Amniotic epithelial cell (primary cell): ENCODE measurements at regions not wholly inside any gene's neighbourhood (a gene's known extent, or its start where the extent isn't known, plus 50 kb on each side); places are given as distances from the start of the nearest gene placed in this dataset.

ENCODE experiments used
- DNase-seq: peaks from one replicate; pipeline ENCODE4 v3.0.0-alpha.2; 2010; ENCODE audit warnings: low read depth

GRCh38 chr15:93200081-93200836 is 111.2 kb upstream of the RGMA start:
- no peak for DNase-seq

- DNase-seq, result no peak
Observed at GRCh38 chr15:93196135-93196670, 107.2 kb upstream of the RGMA start.

DNA sequence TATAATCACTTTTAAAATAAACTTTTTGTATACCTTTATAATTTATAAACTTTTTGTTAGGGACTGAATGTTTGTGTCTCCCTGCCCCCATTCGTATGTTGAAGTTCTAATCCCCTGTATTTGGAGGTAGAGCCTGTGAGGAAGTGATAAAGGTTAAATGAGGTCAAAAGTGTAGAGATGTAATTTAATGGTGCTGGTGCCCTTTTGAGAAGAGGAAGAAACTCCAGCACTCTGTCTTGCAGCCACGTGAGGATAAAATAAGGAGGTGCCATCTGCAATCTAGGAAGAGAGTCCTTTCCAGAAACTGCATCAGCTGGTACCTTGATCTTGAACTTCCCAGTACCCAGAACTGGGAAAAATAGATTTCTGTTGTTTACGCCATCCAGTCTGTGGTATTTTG is 106.1 kb upstream of the RGMA start:
- no peak for DNase-seq

- no peak for DNase-seq
Observed at GRCh38 chr15:93190238-93190637, 101.2 kb upstream of the RGMA start.

DNA sequence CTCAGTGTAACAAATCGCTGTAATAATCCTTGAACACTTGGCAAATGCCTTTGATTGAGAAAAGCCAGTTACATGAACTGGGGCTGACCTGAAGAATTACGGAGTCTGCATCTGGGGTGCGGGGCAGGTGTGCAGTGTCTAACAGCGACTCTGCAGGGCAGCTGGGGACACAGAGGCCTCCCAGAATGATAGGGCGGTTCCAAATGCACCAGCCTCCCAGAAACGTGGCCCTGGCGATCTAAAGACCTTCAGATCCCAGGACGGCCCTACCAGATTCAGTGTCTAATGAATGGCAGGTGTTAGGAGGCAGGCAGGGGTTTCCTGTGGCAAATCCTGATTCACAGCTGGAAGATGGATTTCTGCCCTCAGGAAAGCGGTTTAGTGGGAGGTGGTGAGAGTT is 100.5 kb upstream of the RGMA start:
- no peak for DNase-seq

DNA sequence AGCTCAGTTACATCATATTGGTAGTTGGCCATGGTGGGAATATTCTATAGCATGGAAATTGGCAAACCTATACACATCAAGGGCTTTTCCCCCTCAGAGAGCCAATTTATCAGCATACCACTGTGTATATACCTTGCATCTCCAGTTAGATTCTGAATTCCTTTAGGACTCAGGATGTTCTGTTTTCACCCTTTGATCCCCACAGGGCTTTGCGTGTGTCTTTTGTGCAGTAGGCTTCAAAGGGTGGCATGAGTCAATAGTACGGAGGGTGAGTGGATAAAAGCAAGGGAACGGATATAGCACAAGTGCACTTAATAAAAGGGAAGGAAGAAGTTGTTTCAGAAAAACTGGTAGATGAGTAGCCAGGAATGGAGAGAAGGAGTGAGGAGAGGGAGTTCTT is 99.2 kb upstream of the RGMA start:
- DNase-seq, result no peak

GRCh38 chr15:93185796-93186195 is 96.8 kb upstream of the RGMA start:
- DNase-seq, result no peak

DNA sequence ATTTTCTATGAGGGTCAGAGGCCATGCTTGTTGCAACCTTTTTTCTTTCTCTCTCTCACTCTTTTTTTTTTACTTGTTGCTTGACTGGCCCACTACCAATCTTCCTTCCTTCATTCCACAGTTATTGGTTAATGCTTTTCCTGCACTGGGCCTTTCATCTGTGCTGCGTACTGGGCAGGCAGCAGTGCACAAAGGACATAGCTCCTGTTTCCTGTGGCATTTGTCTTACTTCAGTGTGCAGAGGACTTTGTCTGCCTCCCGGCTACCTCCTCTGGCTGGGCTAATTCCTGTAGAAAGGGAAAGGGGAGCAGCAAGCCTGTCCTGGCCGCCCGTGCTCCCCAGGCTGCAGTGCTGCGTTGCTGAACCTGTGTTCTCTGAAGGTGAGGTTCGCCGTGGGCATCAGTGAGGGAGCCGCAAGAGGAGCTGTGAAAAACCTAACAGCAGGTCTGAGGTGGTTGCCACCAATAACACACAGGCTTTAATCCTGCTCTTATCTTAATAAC is 93.7 kb upstream of the RGMA start:
- DNase-seq, result no peak

GRCh38 chr15:93180656-93181055 is 91.6 kb upstream of the RGMA start:
- DNase-seq, result no peak

DNA sequence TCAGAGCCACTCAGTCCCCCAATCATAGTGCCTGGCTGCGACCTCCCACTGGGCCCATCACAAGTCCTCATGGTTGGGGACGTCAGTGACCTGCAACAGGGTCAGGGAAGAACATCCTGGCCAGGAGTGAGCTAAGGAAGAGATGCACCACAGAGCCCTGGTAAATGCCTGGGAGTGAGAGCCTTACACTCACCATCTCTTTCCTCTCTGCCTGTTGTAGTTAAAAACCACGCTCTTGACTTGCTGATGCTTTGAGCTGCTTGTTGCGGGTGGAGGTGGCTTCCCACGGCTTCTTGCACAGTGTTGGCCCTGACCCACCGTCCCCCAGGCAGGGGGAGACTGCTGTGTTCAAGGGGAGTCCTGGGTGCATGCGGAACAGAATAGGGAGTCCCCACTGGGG is 91.1 kb upstream of the RGMA start:
- no peak for DNase-seq

GRCh38 chr15:93179700-93180102 is 90.7 kb upstream of the RGMA start:
- DNase-seq, result no peak

DNA sequence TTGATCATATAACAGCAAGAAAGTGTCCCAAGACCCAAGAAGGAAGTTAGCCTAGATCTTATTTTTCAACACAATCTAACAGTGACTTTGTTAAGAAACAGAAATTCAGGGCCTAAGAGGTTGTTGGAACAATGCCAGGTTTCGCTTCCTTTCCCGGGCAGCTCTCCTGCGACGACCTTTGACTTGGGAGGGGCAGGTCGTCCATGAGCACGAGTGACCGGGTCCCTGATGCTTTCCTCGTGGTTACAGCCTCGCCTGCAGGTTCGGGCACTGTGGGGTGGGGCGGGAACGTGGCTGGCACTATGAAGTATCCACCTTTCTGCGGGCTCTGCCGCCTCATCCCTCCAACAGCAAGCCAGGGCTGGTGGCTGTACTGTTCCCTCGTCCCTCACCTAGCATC is 90.1 kb upstream of the RGMA start:
- DNase-seq, result no peak

GRCh38 chr15:93178371-93178770 is 89.4 kb upstream of the RGMA start:
- DNase-seq, result no peak

DNA sequence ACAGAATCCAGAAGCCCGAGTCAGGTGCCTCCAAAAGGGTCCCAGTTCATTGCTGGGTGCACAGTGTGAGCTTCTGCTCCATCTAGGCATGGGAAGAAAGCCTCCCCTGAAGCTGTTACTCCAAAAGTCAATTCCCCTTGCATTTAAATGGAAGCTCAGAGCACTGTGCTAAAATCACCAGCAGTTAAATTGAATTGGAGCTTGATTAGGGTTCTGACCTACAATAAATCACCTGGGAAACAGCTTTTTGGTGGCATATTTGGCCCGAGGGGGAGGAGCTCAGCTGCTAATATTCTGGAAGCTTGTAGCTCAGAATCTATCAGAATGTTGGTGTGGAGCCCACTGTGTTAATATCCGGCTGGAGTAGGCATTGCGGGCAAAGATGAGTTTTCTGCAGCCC is 87.1 kb upstream of the RGMA start:
- DNase-seq, result no peak

DNA sequence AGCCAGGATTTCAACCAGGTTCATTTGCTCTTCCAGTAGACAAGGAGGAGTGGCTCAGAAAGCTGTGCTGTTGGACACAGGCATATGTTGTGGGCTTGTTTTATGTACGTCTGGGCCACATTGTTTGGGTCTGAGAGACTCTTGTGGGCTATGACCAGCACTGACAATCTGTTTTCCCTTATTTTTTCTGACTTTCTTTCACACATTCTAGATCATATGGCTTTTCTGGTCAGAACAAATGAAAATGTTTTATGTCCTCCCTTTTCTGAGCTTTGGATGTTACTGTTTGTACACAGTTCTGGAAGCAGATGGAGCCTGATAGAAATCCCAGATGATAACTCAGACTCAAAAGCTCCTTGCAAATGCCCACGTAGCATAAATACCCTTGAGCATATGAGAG is 85.8 kb upstream of the RGMA start:
- no peak for DNase-seq

DNA sequence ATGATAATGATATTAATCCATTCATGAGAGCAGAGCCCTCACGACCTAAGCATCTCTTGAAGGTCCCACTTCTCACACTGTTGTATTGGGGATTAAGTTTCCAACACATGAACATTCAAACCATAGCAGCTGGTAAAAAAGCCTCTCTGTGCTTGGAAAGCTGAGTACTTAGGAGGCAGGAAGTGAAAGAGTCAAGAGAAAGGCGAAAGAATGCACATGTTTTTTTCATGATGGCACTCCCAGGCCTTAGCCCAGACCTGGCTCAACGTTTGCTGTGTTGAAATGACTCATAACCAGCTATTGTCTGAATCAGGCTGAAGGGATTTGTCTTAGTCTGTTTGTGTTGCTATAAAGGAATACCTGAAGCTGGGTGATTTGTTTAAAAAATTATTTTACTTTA is 84.4 kb upstream of the RGMA start:
- no peak for DNase-seq

DNA sequence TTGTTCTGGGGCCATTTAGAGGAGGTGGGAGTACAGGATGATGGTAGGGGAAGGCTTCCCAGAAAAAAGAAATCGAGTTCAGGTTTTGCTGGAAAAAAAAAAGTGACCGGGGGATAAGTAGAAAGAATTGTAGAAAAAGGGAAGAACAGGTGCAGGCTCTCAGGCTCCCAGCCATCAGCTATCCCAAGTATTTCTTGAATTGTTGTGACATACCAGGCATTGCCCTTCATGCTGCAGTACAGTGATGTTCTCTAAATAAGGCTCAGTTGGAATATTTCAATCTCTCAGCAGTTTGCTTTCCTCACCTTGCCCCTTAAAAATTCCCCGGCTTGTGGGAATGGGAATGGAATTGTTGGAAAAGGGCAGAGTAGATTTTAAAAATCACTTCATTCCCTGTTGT is 82.5 kb upstream of the RGMA start:
- no peak for DNase-seq

DNA sequence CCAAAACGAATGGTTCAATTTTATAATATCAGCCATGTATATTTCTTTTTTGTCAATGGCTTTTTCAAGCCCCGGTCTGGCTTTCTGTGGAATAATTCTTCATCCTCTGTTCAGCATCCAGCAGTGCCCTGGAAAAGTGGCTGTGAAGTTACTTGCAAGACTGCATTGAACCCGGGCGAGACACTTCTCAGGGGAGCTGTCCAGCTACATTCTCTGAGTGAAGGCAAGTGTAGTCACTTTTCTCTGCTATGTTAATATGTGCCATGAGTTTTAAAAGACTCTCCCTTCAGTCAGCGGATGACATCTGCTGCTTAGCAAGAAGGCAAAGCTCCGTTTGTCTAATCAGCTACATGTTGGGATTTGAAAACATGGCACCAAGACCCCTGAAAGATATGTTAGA is 81.3 kb upstream of the RGMA start:
- DNase-seq, result no peak

DNA sequence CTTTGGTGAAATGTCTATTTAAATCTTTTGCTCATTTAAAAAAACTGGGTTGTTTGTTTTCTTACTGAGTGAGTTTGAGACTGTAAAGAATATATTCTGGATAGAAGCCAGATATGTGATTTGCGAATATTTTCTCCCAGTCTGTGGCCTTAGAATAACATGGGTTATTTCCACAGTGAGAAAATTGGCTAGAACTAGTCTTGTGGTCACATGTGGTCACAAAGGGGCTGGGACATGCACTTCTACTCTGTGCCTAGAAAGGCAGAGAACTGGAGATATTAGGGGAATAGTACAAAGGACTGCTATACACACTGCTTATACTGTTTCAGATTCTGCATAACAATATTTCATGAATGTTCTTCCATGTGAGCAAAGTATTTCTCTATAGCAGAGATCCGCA is 79.9 kb upstream of the RGMA start:
- DNase-seq, result no peak

DNA sequence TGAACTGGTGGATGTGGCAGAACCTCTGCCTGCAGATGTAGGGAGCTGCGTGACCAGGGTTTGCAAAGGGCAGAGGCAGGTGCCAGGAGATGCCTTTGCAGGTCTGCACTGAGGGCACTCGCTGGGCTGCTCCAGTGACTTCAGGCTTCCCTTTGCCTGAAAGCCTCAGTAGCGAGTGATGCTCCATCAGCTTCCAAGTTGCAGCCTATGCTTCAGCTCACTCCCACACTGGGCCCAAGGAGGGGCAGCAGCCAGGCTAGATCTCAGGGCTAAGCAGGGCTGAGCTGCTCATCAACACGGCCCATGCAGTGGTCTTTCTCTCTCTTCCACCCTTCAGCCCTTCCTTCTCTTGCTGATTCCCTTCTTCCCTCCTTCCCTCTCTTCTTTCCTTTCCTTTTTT is 78.3 kb upstream of the RGMA start:
- DNase-seq, result no peak

GRCh38 chr15:93166675-93167074 is 77.7 kb upstream of the RGMA start:
- no peak for DNase-seq

DNA sequence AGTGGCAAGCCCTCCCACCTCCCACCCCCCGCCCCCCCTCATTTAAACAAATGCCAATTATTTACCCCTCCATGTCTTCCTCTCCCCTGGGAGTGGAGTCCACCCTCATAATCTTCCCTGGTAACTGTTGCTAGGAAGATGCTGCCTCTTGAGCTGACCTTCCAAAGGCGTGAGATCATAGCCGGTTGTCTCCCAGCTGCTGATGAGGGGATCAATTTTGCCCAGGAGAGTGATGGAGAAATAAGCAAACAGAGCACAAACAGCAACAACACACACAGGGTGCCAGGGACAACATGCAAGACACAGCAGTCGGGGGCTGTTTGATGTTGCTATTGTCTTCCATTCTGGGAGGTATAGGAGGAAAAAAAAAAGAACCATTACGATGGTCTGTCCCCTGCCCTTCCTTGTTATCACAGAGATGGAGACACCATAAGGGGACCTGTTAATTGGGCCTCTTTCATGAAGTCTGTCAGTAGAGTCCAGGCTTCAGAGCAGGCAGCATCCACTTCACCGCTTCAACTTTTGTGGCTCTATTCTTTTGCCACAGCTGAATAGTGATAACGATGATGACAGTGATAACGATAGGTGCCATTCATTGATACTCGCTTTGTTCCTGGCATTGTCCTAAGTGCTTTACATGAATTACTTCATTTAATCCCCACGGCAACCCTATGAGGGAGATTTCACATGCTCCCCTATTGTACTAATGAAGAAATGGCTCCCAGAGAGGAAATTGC is 76.9 kb upstream of the RGMA start:
- DNase-seq, result no peak

DNA sequence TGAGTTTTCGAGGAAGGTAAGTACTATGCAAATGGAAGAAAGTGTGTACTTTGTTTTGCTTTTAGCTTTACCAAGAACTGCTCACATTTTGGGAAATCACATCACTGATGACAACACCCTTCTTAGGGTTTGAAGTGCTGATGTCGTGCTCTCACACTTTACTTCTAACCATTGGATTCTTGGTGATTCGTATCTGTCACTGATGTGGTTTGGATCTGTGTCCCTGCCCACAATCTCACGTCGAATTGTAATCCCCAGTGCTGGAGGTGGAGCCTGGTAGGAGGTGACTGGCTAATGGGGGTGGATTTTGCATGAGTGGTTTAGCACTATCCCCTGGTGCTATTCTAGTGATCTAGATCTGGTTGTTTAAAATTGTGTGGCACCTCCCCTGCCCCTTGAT is 75.4 kb upstream of the RGMA start:
- DNase-seq, result no peak
